ENCODE measurements at regions not wholly inside any gene's neighbourhood (a gene's known extent, or its start where the extent isn't known, plus 50 kb on each side); places are given as distances from the start of the nearest gene placed in this dataset.
"Not testable (repeated sequence)": the region's sequence is repeated elsewhere in the genome, so short reads cannot be mapped to it uniquely, and the experiment has no call there.

DNA sequence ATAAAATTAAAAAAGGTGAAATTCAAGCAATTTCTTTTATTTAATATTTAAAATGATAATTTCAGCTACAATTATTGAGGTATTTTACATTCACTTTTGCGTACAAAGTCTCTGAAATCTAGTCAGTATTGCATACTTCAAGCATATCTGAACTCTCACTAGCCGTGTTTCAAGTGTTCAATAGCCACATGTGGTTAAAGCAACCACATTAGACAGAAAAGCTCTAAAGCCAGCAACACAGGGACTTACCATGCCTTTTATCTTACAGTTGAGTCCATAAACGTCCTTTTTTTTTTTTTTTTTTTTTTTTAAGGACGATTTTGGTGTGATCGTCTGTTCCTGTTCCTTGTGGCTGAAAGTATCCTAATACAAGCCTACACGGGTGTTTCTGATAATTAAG, 257.0 kb upstream of the RGMA start:
- H3K9me3 ChIP-seq (ENCODE audit: control insufficient read depth in 2 of 3, low read length in 3 of 3), result no peaks in the 10 kb centered on the region
- H3K36me3 ChIP-seq (ENCODE audit: control insufficient read depth in 2 of 3, insufficient read depth in 3 of 3, low read length in 3 of 3), result no peaks in the 10 kb centered on the region
- Mint-ChIP-seq H3K4me3 (no peak overlapping the region), H3K36me3 (no peaks in the 10 kb centered on the region), H3K27ac (no peak overlapping the region), H3K27me3 (peaks cover 5 to 30% (median 23%) of the 10 kb centered on the region in 5 donors), H3K9me3 (peaks cover 0 to 3% (median 0%) of the 10 kb centered on the region in 11 donors), H3K4me1 (no peaks in the 10 kb centered on the region)
- H3K4me1 ChIP-seq (ENCODE audit: control insufficient read depth in 2 of 2, insufficient read depth in 2 of 2, low read length in 2 of 2), result no peaks in the 10 kb centered on the region
- ATAC-seq (no peak), DNase-seq (no peak)
- H3K27me3 ChIP-seq (ENCODE audit: control insufficient read depth in 2 of 2, insufficient read depth in 2 of 2, low read length in 2 of 2), result no peaks in the 10 kb centered on the region
- intact Hi-C loops (cut with micrococcal nuclease), result no loop called here
- POLR2A ChIA-PET, result no interaction called here
- no peak overlapping the region for H3K27ac ChIP-seq (ENCODE audit: low read depth, low read length)
- CTCF ChIA-PET, result interaction anchor here (0.7 kb wide), 1 partner anchor 18 kb away, joined by 3 read pairs; no protein-coding TSS in a partner anchor
- H3K4me3 ChIP-seq (ENCODE audit: low read length), result no peak overlapping the region

DNA sequence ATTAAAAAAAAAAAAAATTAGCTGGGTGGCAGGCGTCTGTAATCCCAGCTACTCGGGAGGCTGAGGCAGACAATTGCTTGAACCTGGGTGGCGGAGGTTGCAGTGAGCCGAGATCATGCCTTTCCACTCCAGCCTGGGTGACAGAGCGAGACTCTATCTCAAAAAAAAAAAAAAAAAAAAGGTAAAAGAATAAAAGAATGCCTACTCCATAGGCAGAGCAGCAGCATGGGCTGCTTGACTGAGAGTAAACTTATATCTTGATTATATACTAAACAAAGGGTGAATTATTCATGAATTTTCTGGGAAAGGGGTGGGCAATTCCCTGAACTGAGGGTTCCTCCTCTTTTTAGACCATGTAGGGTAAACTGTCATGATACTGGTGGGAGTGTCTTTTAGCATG, 254.4 kb upstream of the RGMA start:
- H3K36me3 ChIP-seq (ENCODE audit: control insufficient read depth in 2 of 3, insufficient read depth in 3 of 3, low read length in 3 of 3); ATAC-seq: not testable (repeated sequence)

DNA sequence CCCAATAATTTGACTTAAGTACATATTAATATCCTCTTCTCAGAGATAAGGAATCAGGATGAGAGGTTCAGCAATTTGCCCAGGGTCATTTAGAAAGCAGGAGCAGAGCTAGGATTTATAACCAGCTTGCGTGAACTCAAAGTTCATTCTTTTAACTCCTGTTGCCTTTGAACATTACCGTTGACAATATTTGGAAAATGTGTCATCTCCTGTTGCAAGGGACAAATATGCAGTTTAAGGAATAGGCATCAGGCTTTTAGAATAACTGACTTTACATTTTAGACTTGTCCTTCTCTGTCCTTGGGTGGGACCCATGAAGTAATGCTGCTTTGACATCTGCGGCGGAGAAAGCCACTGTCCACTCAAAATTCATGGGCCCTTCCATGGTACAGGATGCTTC, 252.2 kb upstream of the RGMA start:
- no peak for ATAC-seq
- Histone ChIP-seq H3K27ac (ENCODE audit: low read depth, low read length) (no peak overlapping the region), H3K4me1 (ENCODE audit: control insufficient read depth in 2 of 2, insufficient read depth in 2 of 2, low read length in 2 of 2) (no peaks in the 10 kb centered on the region), H3K36me3 (ENCODE audit: control insufficient read depth in 2 of 3, insufficient read depth in 3 of 3, low read length in 3 of 3) (no peaks in the 10 kb centered on the region), H3K4me3 (ENCODE audit: low read length) (no peak overlapping the region), H3K9me3 (ENCODE audit: control insufficient read depth in 2 of 3, low read length in 3 of 3) (no peaks in the 10 kb centered on the region), H3K27me3 (ENCODE audit: control insufficient read depth in 2 of 2, insufficient read depth in 2 of 2, low read length in 2 of 2) (no peaks in the 10 kb centered on the region)
- H3K27me3 Mint-ChIP-seq, result peaks cover 3 to 20% (median 11%) of the 10 kb centered on the region in 5 donors
- no peak overlapping the region for H3K27ac Mint-ChIP-seq
- no peaks in the 10 kb centered on the region for H3K4me1 Mint-ChIP-seq
- POLR2A ChIA-PET, result no interaction called here
- no peak for DNase-seq
- intact Hi-C loops (cut with micrococcal nuclease), result no loop called here
- no peak overlapping the region for H3K4me3 Mint-ChIP-seq
- no peaks in the 10 kb centered on the region for H3K36me3 Mint-ChIP-seq
- CTCF ChIA-PET, result no interaction called here
- H3K9me3 Mint-ChIP-seq, result no peaks in the 10 kb centered on the region

More for the DNA sequence above, 254.4 kb upstream of the RGMA start:
- H3K4me3 ChIP-seq (ENCODE audit: low read length); H3K27me3 ChIP-seq (ENCODE audit: control insufficient read depth in 2 of 2, insufficient read depth in 2 of 2, low read length in 2 of 2); DNase-seq; H3K9me3 Mint-ChIP-seq; intact Hi-C loops (cut with micrococcal nuclease); H3K4me1 Mint-ChIP-seq; H3K27ac ChIP-seq (ENCODE audit: low read depth, low read length); H3K9me3 ChIP-seq (ENCODE audit: control insufficient read depth in 2 of 3, low read length in 3 of 3); H3K4me3 Mint-ChIP-seq; H3K4me1 ChIP-seq (ENCODE audit: control insufficient read depth in 2 of 2, insufficient read depth in 2 of 2, low read length in 2 of 2); H3K36me3 Mint-ChIP-seq; H3K27ac Mint-ChIP-seq; POLR2A ChIA-PET: not testable (repeated sequence)
- peaks cover 5 to 17% (median 13%) of the 10 kb centered on the region in 5 donors for H3K27me3 Mint-ChIP-seq
- CTCF ChIA-PET, result interaction anchor here (0.7 kb wide), 1 partner anchor 1741 kb away, joined by 4 read pairs; no protein-coding TSS in a partner anchor

GRCh38 chr15:93340406-93340805, 251.4 kb upstream of the RGMA start:
- Mint-ChIP-seq H3K4me1 (no peaks in the 10 kb centered on the region), H3K4me3 (no peak overlapping the region), H3K27ac (no peak overlapping the region), H3K27me3 (peaks cover 8 to 26% (median 16%) of the 10 kb centered on the region in 5 donors), H3K9me3 (peaks cover 0 to 5% (median 0%) of the 10 kb centered on the region in 11 donors), H3K36me3 (no peaks in the 10 kb centered on the region)
- Histone ChIP-seq H3K4me1 (ENCODE audit: control insufficient read depth in 2 of 2, insufficient read depth in 2 of 2, low read length in 2 of 2) (no peaks in the 10 kb centered on the region), H3K27me3 (ENCODE audit: control insufficient read depth in 2 of 2, insufficient read depth in 2 of 2, low read length in 2 of 2) (no peaks in the 10 kb centered on the region), H3K4me3 (ENCODE audit: low read length) (no peak overlapping the region), H3K36me3 (ENCODE audit: control insufficient read depth in 2 of 3, insufficient read depth in 3 of 3, low read length in 3 of 3) (no peaks in the 10 kb centered on the region), H3K27ac (ENCODE audit: low read depth, low read length) (no peak overlapping the region), H3K9me3 (ENCODE audit: control insufficient read depth in 2 of 3, low read length in 3 of 3) (no peaks in the 10 kb centered on the region)
- ChIA-PET CTCF (no interaction called here), POLR2A (no interaction called here)
- no peak for DNase-seq
- intact Hi-C loops (cut with micrococcal nuclease), result no loop called here
- ATAC-seq, result no peak

GRCh38 chr15:93333796-93334195, 244.8 kb upstream of the RGMA start:
- ChIA-PET POLR2A (no interaction called here), CTCF (no interaction called here)
- Mint-ChIP-seq H3K4me3 (no peak overlapping the region), H3K27me3 (peaks cover 34 to 54% (median 38%) of the 10 kb centered on the region in 5 donors), H3K4me1 (peaks cover 0 to 5% (median 0%) of the 10 kb centered on the region in 7 donors), H3K27ac (no peak overlapping the region), H3K9me3 (peaks cover 0 to 5% (median 0%) of the 10 kb centered on the region in 11 donors), H3K36me3 (no peaks in the 10 kb centered on the region)
- DNase-seq (no peak), ATAC-seq (no peak)
- Histone ChIP-seq H3K36me3 (ENCODE audit: control insufficient read depth in 2 of 3, insufficient read depth in 3 of 3, low read length in 3 of 3) (no peaks in the 10 kb centered on the region), H3K27me3 (ENCODE audit: control insufficient read depth in 2 of 2, insufficient read depth in 2 of 2, low read length in 2 of 2) (no peaks in the 10 kb centered on the region), H3K27ac (ENCODE audit: low read depth, low read length) (no peak overlapping the region), H3K4me3 (ENCODE audit: low read length) (no peak overlapping the region), H3K4me1 (ENCODE audit: control insufficient read depth in 2 of 2, insufficient read depth in 2 of 2, low read length in 2 of 2) (no peaks in the 10 kb centered on the region), H3K9me3 (ENCODE audit: control insufficient read depth in 2 of 3, low read length in 3 of 3) (no peaks in the 10 kb centered on the region)
- intact Hi-C loops (cut with micrococcal nuclease), result no loop called here

DNA sequence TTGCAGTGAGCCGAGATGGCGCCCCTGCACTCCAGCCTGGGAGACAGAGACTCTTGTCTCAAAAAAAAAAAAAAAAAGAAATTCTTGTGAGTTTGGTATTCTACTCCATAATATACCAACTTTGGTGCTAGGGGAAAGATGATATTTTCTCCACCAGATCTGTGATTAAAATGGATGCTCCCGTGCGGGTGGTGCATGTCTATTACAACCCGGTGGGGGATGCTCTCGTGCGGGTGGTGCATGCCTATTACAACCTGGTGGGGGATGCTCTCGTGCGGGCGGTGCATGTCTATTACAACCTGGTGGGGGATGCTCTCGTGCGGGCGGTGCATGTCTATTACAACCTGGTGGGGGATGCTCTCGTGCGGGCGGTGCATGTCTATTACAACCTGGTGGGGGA, 244.1 kb upstream of the RGMA start:
- DNase-seq; H3K4me1 Mint-ChIP-seq; CTCF ChIA-PET; H3K27ac ChIP-seq (ENCODE audit: low read depth, low read length); H3K27me3 ChIP-seq (ENCODE audit: control insufficient read depth in 2 of 2, insufficient read depth in 2 of 2, low read length in 2 of 2); H3K27ac Mint-ChIP-seq; H3K36me3 ChIP-seq (ENCODE audit: control insufficient read depth in 2 of 3, insufficient read depth in 3 of 3, low read length in 3 of 3); H3K9me3 Mint-ChIP-seq; H3K4me3 ChIP-seq (ENCODE audit: low read length); POLR2A ChIA-PET; H3K9me3 ChIP-seq (ENCODE audit: control insufficient read depth in 2 of 3, low read length in 3 of 3); H3K4me1 ChIP-seq (ENCODE audit: control insufficient read depth in 2 of 2, insufficient read depth in 2 of 2, low read length in 2 of 2); intact Hi-C loops (cut with micrococcal nuclease); H3K36me3 Mint-ChIP-seq; H3K4me3 Mint-ChIP-seq; ATAC-seq: not testable (repeated sequence)
- peaks cover 34 to 54% (median 39%) of the 10 kb centered on the region in 5 donors for H3K27me3 Mint-ChIP-seq

DNA sequence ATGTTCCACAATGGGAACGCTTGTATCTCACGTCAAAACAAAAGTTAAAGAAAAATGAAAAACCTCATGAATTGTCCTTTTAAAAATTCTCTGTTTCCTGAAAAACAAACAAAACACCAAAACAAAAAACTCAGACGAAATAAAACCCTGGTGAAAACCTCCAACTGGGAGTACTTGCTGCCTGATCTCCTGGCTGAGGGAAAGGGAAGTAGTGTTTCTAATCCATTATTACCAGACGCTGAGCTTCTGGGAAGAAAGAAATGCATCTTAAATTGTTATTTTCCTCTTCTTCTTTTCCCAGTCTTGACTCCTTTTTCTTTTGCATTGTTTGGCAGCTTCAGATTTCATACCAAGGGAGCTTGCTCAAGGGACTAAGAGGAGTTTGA, 243.2 kb upstream of the RGMA start:
- H3K4me1 ChIP-seq (ENCODE audit: control insufficient read depth in 2 of 2, insufficient read depth in 2 of 2, low read length in 2 of 2), result no peaks in the 10 kb centered on the region
- H3K27me3 Mint-ChIP-seq, result peaks cover 34 to 54% (median 39%) of the 10 kb centered on the region in 5 donors
- no peak for ATAC-seq

More for the DNA sequence above, 243.2 kb upstream of the RGMA start:
- no peaks in the 10 kb centered on the region for H3K36me3 ChIP-seq (ENCODE audit: control insufficient read depth in 2 of 3, insufficient read depth in 3 of 3, low read length in 3 of 3)
- no peaks in the 10 kb centered on the region for H3K36me3 Mint-ChIP-seq
- no peak overlapping the region for H3K27ac Mint-ChIP-seq
- peaks cover 0 to 5% (median 0%) of the 10 kb centered on the region in 7 donors for H3K4me1 Mint-ChIP-seq
- no peaks in the 10 kb centered on the region for H3K27me3 ChIP-seq (ENCODE audit: control insufficient read depth in 2 of 2, insufficient read depth in 2 of 2, low read length in 2 of 2)
- CTCF ChIA-PET, result no interaction called here
- DNase-seq, result no peak
- H3K4me3 Mint-ChIP-seq, result no peak overlapping the region
- POLR2A ChIA-PET, result no interaction called here
- peaks cover 0 to 5% (median 0%) of the 10 kb centered on the region in 11 donors for H3K9me3 Mint-ChIP-seq
- no peak overlapping the region for H3K4me3 ChIP-seq (ENCODE audit: low read length)
- no peaks in the 10 kb centered on the region for H3K9me3 ChIP-seq (ENCODE audit: control insufficient read depth in 2 of 3, low read length in 3 of 3)
- H3K27ac ChIP-seq (ENCODE audit: low read depth, low read length), result no peak overlapping the region
- intact Hi-C loops (cut with micrococcal nuclease), result no loop called here

Measured in naive thymus-derived CD4-positive, alpha-beta T cell (primary cell).